ENCODE measurements at regions not wholly inside any gene's neighbourhood (a gene's known extent, or its start where the extent isn't known, plus 50 kb on each side); places are given as distances from the start of the nearest gene placed in this dataset.

DNA sequence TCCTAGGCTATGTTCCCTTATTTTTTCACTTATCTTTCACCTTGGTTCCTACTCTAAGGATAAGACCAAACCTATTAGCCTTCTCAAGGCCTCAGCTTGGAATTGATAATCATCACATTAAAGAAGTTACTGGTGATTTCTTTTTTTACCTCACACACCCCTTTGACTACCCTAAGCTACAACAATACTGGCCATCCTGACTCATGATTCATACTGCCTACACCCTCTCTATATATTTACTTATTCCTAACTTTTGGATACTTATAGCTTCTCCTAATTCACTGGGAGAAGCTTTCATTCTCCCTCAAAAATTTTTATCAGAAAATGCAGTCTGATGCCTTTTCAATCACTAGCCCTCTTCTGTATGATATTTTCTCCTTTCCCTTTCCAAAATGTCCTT is 256.1 kb downstream of the TBX18 start:
- TF ChIP-seq EWSR1 (IDR thresholded peaks at IDR 0.05; ENCODE audit: borderline replicate concordance, low read depth, partially characterized antibody): no peak
- no peak for TF ChIP-seq POLR2A (conservative IDR thresholded peaks at IDR 0.05)
- TF ChIP-seq ZNF274 (IDR thresholded peaks at IDR 0.05; ENCODE audit: borderline replicate concordance, low read depth, low read length): no peak
- no peak for TF ChIP-seq BDP1 (IDR thresholded peaks at IDR 0.05; ENCODE audit: insufficient read depth, insufficient read length)
- TF ChIP-seq FOSL1 (tag; conservative IDR thresholded peaks at IDR 0.05): no peak
- no peak for TF ChIP-seq ESRRB (CRISPR knock-in tag; IDR thresholded peaks at IDR 0.05; ENCODE audit: borderline replicate concordance)
- TF ChIP-seq EP300 (IDR thresholded peaks at IDR 0.05; ENCODE audit: low read length): no peak
- no peak for TF ChIP-seq GTF2F1 (IDR thresholded peaks at IDR 0.05; ENCODE audit: low read depth, low read length)
- no peak for TF ChIP-seq YY1 (IDR thresholded peaks at IDR 0.05; ENCODE audit: borderline replicate concordance in 1 of 3, control insufficient read depth in 1 of 3, extremely low read depth in 1 of 3, insufficient read depth in 3 of 3, insufficient read length in 1 of 3, insufficient replicate concordance in 2 of 3, low read depth in 1 of 3, low read length in 2 of 3)
- no peak for TF ChIP-seq ZNF512 (tag; IDR thresholded peaks at IDR 0.05)
- no peak for TF ChIP-seq ZNF696 (CRISPR knock-in tag; conservative IDR thresholded peaks at IDR 0.05)

All from K562 (cell line).